HepG2 (cell line): ENCODE measurements at regions not wholly inside any gene's neighbourhood (a gene's known extent, or its start where the extent isn't known, plus 50 kb on each side); places are given as distances from the start of the nearest gene placed in this dataset.

Source experiments
- ATAC-seq: fragments of 200-7000 bp; cut with Tn5 transposase; 3 replicates; pipeline ENCODE4 v1.9.1; 2020; ENCODE audit warnings: mild to moderate bottlenecking, moderate library complexity
- BruUV-seq: library from RNA; stranded (reverse); fragments of 400-500 nt; replicated peaks from 2 replicates; lab custom pipeline; 2021; lab: Mats Ljungman, UMichigan
- CTCF ChIA-PET: fragments of 300-600 bp; formaldehyde crosslinking; extraction: SDS; loops from one replicate; lab custom pipeline; 2021; ENCODE audit warnings: low total read pairs, inconsistent platforms, low intra/inter-chr PET ratio; lab: Yijun Ruan, JAX
- POLR2A ChIA-PET: fragments of 350-600 bp; sonication (Branson Sonifier 250); formaldehyde crosslinking; loops from one replicate; lab custom pipeline; 2020; ENCODE audit warnings: antibody characterized with exemption, inconsistent platforms; lab: Yijun Ruan, JAX
- DNase-seq: peaks from one replicate; pipeline ENCODE4 v3.0.0-alpha.2; 2015; ENCODE audit warnings: low spot score
- FAIRE-seq: peaks from 3 replicates; lab custom pipeline; 2011; peaks lifted over from hg19 to GRCh38; lab: Jason Lieb, UNC
- H2AFZ ChIP-seq: one replicate; pipeline ENCODE4 v1.6.1; 2011; ENCODE audit warnings: low read length, inconsistent platforms
- H3K27ac ChIP-seq: fragments of 300-600 bp; 3 replicates; pipeline ENCODE4 v1.8.0; 2011; ENCODE audit warnings: mixed run types, mild to moderate bottlenecking, mixed read lengths, low read length, inconsistent platforms; ENCODE audit not compliant: insufficient read depth; ENCODE audit errors: extremely low read length
- H3K27me3 ChIP-seq, 2 experiments: fragments of 200-600 bp in 1 of 2; 2 replicates in 1 of 2; 3 replicates in 1 of 2; pipeline versions ENCODE4 v1.6.0 to v1.8.0; 2011; ENCODE audit warnings: low read length in 2 of 2, mild to moderate bottlenecking in 2 of 2, moderate library complexity in 2 of 2, inconsistent platforms in 1 of 2; ENCODE audit not compliant: insufficient read depth in 2 of 2, control insufficient read depth in 1 of 2
- H3K36me3 ChIP-seq, 2 experiments: fragments of 200-600 bp in 1 of 2; replicated peaks in 1 of 2; 2 replicates in 1 of 2; 3 replicates in 1 of 2; pipeline versions ENCODE4 v1.5.1 to v1.8.0; 2011; ENCODE audit warnings: low read length in 2 of 2, inconsistent platforms in 1 of 2; ENCODE audit not compliant: insufficient read depth in 2 of 2, control insufficient read depth in 1 of 2
- H3K4me1 ChIP-seq: 2 replicates; pipeline ENCODE4 v1.5.1; 2012; ENCODE audit warnings: low read length, inconsistent platforms; ENCODE audit not compliant: insufficient read depth
- H3K4me2 ChIP-seq: 2 replicates; pipeline ENCODE4 v1.6.0; 2011; ENCODE audit warnings: low read depth, low read length, inconsistent platforms
- H3K4me3 ChIP-seq, 3 experiments: fragments of 200-600 bp in 1 of 3; sonication (generic), shearing (Covaris generic) in 1 of 3; replicated peaks in 1 of 3; 2 replicates each; pipeline ENCODE4 v1.5.1; 2011 to 2016; ENCODE audit warnings: low read length in 3 of 3, inconsistent platforms in 2 of 3, low read depth in 2 of 3, mild to moderate bottlenecking in 2 of 3, control low read depth in 1 of 3, mixed read lengths in 1 of 3; ENCODE audit not compliant: insufficient read depth in 1 of 3
- H3K79me2 ChIP-seq: one replicate; pipeline ENCODE4 v1.6.1; 2011; ENCODE audit warnings: low read length, inconsistent platforms; ENCODE audit not compliant: insufficient read depth
- H3K9ac ChIP-seq: 2 replicates; pipeline ENCODE4 v1.6.0; 2011; ENCODE audit warnings: mild to moderate bottlenecking, low read depth, low read length, inconsistent platforms; ENCODE audit not compliant: insufficient read depth
- H3K9me3 ChIP-seq: 2 replicates; pipeline ENCODE4 v1.5.1; 2012; ENCODE audit warnings: mild to moderate bottlenecking, low read length
- H4K20me1 ChIP-seq: 2 replicates; pipeline ENCODE4 v1.6.0; 2011; ENCODE audit warnings: inconsistent platforms, mild to moderate bottlenecking, low read length, moderate library complexity; ENCODE audit not compliant: insufficient read depth
- ATRX ChIP-seq: sonication (generic); formaldehyde crosslinking; IDR thresholded peaks from 2 replicates; pipeline ENCODE4 v1.4.0; 2020; ENCODE audit warnings: missing genetic modification reagents, borderline replicate concordance
- CEBPB ChIP-seq: IDR thresholded peaks from 2 replicates; pipeline ENCODE4 v1.6.1; 2011; ENCODE audit warnings: low read depth, low read length, improper control_type of control experiment, borderline replicate concordance
- CEBPG ChIP-seq: IDR thresholded peaks from 2 replicates; pipeline ENCODE4 v1.6.1; 2016
- HCFC1 ChIP-seq: fragments of 150-350 bp; IDR thresholded peaks from 2 replicates; pipeline ENCODE4 v1.6.1; 2014; ENCODE audit warnings: low read depth, low read length
- PCBP2 ChIP-seq: fragments of 200-400 bp; formaldehyde crosslinking; optimal IDR thresholded peaks from 2 replicates; pipeline ENCODE3; 2018; ENCODE audit warnings: low read length, low read depth; ENCODE audit not compliant: poor library complexity, severe bottlenecking
- PLRG1 ChIP-seq: fragments of 450-650 bp; conservative IDR thresholded peaks from 2 replicates; pipeline ENCODE4 v1.6.1; 2016
- RAD51 ChIP-seq: fragments of 450-650 bp; IDR thresholded peaks from 2 replicates; pipeline ENCODE4 v1.6.1; 2016; ENCODE audit warnings: borderline replicate concordance
- SSRP1 ChIP-seq: IDR thresholded peaks from 2 replicates; pipeline ENCODE4 v1.6.1; 2016; ENCODE audit warnings: control low read depth
- ZNF274 ChIP-seq: sonication (generic); formaldehyde crosslinking; IDR thresholded peaks from 2 replicates; pipeline ENCODE4 v1.5.1; 2020; ENCODE audit warnings: mild to moderate bottlenecking, missing genetic modification reagents
- ZNF281 ChIP-seq: sonication (generic); formaldehyde crosslinking; IDR thresholded peaks from 2 replicates; pipeline ENCODE4 v1.4.0; 2020; ENCODE audit warnings: missing genetic modification reagents, borderline replicate concordance
- ZNF550 ChIP-seq: sonication (generic); formaldehyde crosslinking; IDR thresholded peaks from 2 replicates; pipeline ENCODE4 v1.4.0; 2020; ENCODE audit warnings: mild to moderate bottlenecking, missing genetic modification reagents, borderline replicate concordance
- ZNF589 ChIP-seq: sonication (generic); formaldehyde crosslinking; conservative IDR thresholded peaks from 2 replicates; pipeline ENCODE4 v1.8.0; 2022; ENCODE audit warnings: mild to moderate bottlenecking, moderate library complexity, missing genetic modification reagents
- ZSCAN9 ChIP-seq: IDR thresholded peaks from 2 replicates; pipeline ENCODE4 v1.6.1; 2016; ENCODE audit warnings: borderline replicate concordance
- WGBS: methylation state at CpG from one replicate; pipeline ENCODE4 v1.1.6; 2017; ENCODE audit warnings: low lambda C conversion rate; 5-methylcytosine and 5-hydroxymethylcytosine counted together
- in situ Hi-C: cut with HindIII; loops from 2 replicates; pipeline ENCODE4 v1.10.0; 2017; ENCODE audit warnings: low pct_unique_long_range_greater_than_20kb; ENCODE audit not compliant: extremely low pct_ligation_motif_present
- intact Hi-C: fragments of 100-400 bp; cut with micrococcal nuclease; formaldehyde crosslinking; loops from one replicate; pipeline ENCODE4 v1.10.0; 2022; ENCODE audit not compliant: unreplicated experiment
- TF ChIP-seq, protein P1 (sequence below): sonication (generic); formaldehyde crosslinking; IDR thresholded peaks from 2 replicates; pipeline ENCODE4 v1.9.0; 2021; ENCODE audit warnings: missing genetic modification reagents, borderline replicate concordance
- TF ChIP-seq, protein P2 (sequence below): sonication (generic); formaldehyde crosslinking; IDR thresholded peaks from 2 replicates; pipeline ENCODE4 v1.5.1; 2020; ENCODE audit warnings: mild to moderate bottlenecking, missing genetic modification reagents, borderline replicate concordance

DNA sequence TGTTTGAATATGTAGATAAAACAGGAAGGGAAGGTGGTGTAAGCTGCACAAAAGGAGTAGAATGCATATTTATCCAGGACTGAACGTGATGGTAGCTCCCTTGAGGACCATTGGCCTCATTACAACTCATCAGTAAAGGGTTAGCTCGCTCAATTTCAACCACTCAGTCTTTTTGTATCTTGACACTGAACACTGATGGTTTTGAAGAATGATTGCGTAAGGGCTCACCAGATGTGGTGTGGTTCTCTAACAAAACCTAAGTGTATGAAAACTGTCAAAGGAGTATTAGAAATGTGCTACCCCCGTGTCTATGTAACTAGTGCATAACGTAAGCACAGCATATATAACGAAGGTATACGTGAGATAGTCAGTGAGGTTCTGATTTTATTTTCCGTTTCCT is 272.4 kb upstream of the THSD7B start:
- no peaks in the 10 kb centered on the region for H3K9me3 ChIP-seq
- FAIRE-seq (no peak), DNase-seq (no peak), ATAC-seq (no peak)
- no peaks in the 10 kb centered on the region for H4K20me1 ChIP-seq
- in situ Hi-C loops (no loop called here), intact Hi-C loops (no loop called here)
- ChIA-PET POLR2A (no interaction called here), CTCF (no interaction called here)
- no peak overlapping the region for H3K9ac ChIP-seq
- no peak overlapping the region for H2AFZ ChIP-seq
- no peak overlapping the region for H3K4me2 ChIP-seq
- H3K79me2 ChIP-seq = no peaks in the 10 kb centered on the region
- H3K4me1 ChIP-seq = no peaks in the 10 kb centered on the region
- TF ChIP-seq HCFC1 (no peak), ZNF550 (CRISPR knock-in tag) (no peak), SSRP1 (no peak), ZNF281 (no peak), ZNF589 (CRISPR knock-in tag) (no peak), PLRG1 (no peak), CEBPB (peak; percentile 83), CEBPG (0 out of 2 replicates have a peak, but pooled peaks have one; percentile 18)
- H3K27ac ChIP-seq = no peak overlapping the region
- no peaks in the 10 kb centered on the region for H3K36me3 ChIP-seq
- no peak overlapping the region for H3K4me3 ChIP-seq
- WGBS = 12% methylated on average over 8 of the region's 8 CpGs
- H3K27me3 ChIP-seq = no peaks in the 10 kb centered on the region
- BruUV-seq = no TSS peak

GRCh38 chr2:136490100-136490499 is 275.2 kb upstream of the THSD7B start:
- POLR2A ChIA-PET = no interaction called here
- under 1% methylated on average over 3 of the region's 3 CpGs for WGBS
- Histone ChIP-seq H3K79me2 (no peaks in the 10 kb centered on the region), H4K20me1 (no peaks in the 10 kb centered on the region), H3K27me3 (no peaks in the 10 kb centered on the region), H3K9ac (no peak overlapping the region), H2AFZ (no peak overlapping the region), H3K36me3 (no peaks in the 10 kb centered on the region), H3K4me3 (no peak overlapping the region), H3K4me1 (no peaks in the 10 kb centered on the region), H3K4me2 (no peak overlapping the region), H3K9me3 (no peaks in the 10 kb centered on the region), H3K27ac (no peak overlapping the region)
- intact Hi-C loops = no loop called here
- ATAC-seq (no peak), DNase-seq (no peak), FAIRE-seq (no peak)
- CTCF ChIA-PET = no interaction called here
- in situ Hi-C loops = no loop called here
- no TSS peak for BruUV-seq
- no peak for TF ChIP-seq ATRX (CRISPR knock-in tag)
- no peak for TF ChIP-seq RAD51
- no peak for TF ChIP-seq ZNF274 (CRISPR knock-in tag)
- TF ChIP-seq, protein P1, sequence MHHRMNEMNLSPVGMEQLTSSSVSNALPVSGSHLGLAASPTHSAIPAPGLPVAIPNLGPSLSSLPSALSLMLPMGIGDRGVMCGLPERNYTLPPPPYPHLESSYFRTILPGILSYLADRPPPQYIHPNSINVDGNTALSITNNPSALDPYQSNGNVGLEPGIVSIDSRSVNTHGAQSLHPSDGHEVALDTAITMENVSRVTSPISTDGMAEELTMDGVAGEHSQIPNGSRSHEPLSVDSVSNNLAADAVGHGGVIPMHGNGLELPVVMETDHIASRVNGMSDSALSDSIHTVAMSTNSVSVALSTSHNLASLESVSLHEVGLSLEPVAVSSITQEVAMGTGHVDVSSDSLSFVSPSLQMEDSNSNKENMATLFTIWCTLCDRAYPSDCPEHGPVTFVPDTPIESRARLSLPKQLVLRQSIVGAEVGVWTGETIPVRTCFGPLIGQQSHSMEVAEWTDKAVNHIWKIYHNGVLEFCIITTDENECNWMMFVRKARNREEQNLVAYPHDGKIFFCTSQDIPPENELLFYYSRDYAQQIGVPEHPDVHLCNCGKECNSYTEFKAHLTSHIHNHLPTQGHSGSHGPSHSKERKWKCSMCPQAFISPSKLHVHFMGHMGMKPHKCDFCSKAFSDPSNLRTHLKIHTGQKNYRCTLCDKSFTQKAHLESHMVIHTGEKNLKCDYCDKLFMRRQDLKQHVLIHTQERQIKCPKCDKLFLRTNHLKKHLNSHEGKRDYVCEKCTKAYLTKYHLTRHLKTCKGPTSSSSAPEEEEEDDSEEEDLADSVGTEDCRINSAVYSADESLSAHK (CRISPR knock-in tag) = no peak
- TF ChIP-seq, protein P2, sequence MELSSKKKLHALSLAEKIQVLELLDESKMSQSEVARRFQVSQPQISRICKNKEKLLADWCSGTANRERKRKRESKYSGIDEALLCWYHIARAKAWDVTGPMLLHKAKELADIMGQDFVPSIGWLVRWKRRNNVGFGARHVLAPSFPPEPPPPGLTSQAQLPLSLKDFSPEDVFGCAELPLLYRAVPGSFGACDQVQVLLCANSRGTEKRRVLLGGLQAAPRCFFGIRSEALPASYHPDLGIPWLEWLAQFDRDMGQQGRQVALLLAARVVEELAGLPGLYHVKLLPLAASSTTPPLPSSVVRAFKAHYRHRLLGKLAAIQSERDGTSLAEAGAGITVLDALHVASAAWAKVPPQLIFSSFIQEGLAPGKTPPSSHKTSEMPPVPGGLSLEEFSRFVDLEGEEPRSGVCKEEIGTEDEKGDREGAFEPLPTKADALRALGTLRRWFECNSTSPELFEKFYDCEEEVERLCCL = no peak
- TF ChIP-seq ZSCAN9 (CRISPR knock-in tag) = no peak
- TF ChIP-seq PCBP2 = no peak
